Smooth muscle cell (in vitro differentiated cells): ENCODE measurements at regions not wholly inside any gene's neighbourhood (a gene's known extent, or its start where the extent isn't known, plus 50 kb on each side); places are given as distances from the start of the nearest gene placed in this dataset.

Experiments used
- DNase-seq: peaks from one replicate; lab custom pipeline; 2025; ENCODE audit not compliant: unreplicated experiment; lab: John Stamatoyannopoulos, UW
- H2AFZ ChIP-seq: fragments of 200-600 bp; sonication (generic); 2 replicates; pipeline ENCODE4 v1.6.0; 2016; ENCODE audit warnings: antibody characterized with exemption, low read depth, mild to moderate bottlenecking
- H3F3A ChIP-seq: fragments of 200-600 bp; sonication (generic); 2 replicates; pipeline ENCODE4 v1.6.0; 2017; ENCODE audit warnings: antibody characterized with exemption, low read depth
- H3K27ac ChIP-seq: fragments of 200-600 bp; sonication (generic); 2 replicates; pipeline ENCODE4 v1.5.1; 2016; ENCODE audit warnings: low read depth, mild to moderate bottlenecking
- H3K27me3 ChIP-seq: fragments of 200-600 bp; sonication (generic); 2 replicates; pipeline ENCODE4 v1.6.1; 2016; ENCODE audit warnings: low read depth, mild to moderate bottlenecking
- H3K36me3 ChIP-seq: fragments of 200-600 bp; sonication (generic); 2 replicates; pipeline ENCODE4 v1.5.1; 2016; ENCODE audit warnings: low read depth
- H3K4me1 ChIP-seq: fragments of 200-600 bp; sonication (generic); 2 replicates; pipeline ENCODE4 v1.5.1; 2016; ENCODE audit warnings: low read depth
- H3K4me2 ChIP-seq: fragments of 200-600 bp; sonication (generic); 2 replicates; pipeline ENCODE4 v1.6.0; 2016; ENCODE audit warnings: mild to moderate bottlenecking
- H3K4me3 ChIP-seq: fragments of 200-600 bp; sonication (generic); 2 replicates; pipeline ENCODE4 v1.5.1; 2016; ENCODE audit warnings: mild to moderate bottlenecking
- H3K79me2 ChIP-seq: fragments of 200-600 bp; sonication (generic); 2 replicates; pipeline ENCODE4 v1.6.0; 2016; ENCODE audit warnings: low read depth, mild to moderate bottlenecking
- H3K9ac ChIP-seq: fragments of 200-600 bp; sonication (generic); 2 replicates; pipeline ENCODE4 v1.6.0; 2016; ENCODE audit warnings: low read depth
- H3K9me3 ChIP-seq: fragments of 200-600 bp; sonication (generic); replicated peaks from 2 replicates; pipeline ENCODE4 v1.5.1; 2016; ENCODE audit warnings: low read depth
- H4K20me1 ChIP-seq: fragments of 200-600 bp; sonication (generic); 2 replicates; pipeline ENCODE4 v1.6.0; 2016; ENCODE audit warnings: low read depth
- CTCF ChIP-seq: fragments of 200-600 bp; sonication (generic); IDR thresholded peaks from 2 replicates; pipeline ENCODE4 v1.5.1; 2017; ENCODE audit warnings: borderline replicate concordance, mild to moderate bottlenecking, antibody characterized with exemption; ENCODE audit not compliant: insufficient read depth, poor library complexity, severe bottlenecking
- WGBS: methylation state at CpG from one replicate; pipeline ENCODE4 v1.1.7; 2016; ENCODE audit warnings: low lambda C conversion rate; 5-methylcytosine and 5-hydroxymethylcytosine counted together

- no peak for TF ChIP-seq CTCF
- 93% methylated on average over 4 of the region's 4 CpGs for WGBS
Observed at GRCh38 chr20:39909447-39909846, 779.6 kb downstream of the MAFB start.

DNA sequence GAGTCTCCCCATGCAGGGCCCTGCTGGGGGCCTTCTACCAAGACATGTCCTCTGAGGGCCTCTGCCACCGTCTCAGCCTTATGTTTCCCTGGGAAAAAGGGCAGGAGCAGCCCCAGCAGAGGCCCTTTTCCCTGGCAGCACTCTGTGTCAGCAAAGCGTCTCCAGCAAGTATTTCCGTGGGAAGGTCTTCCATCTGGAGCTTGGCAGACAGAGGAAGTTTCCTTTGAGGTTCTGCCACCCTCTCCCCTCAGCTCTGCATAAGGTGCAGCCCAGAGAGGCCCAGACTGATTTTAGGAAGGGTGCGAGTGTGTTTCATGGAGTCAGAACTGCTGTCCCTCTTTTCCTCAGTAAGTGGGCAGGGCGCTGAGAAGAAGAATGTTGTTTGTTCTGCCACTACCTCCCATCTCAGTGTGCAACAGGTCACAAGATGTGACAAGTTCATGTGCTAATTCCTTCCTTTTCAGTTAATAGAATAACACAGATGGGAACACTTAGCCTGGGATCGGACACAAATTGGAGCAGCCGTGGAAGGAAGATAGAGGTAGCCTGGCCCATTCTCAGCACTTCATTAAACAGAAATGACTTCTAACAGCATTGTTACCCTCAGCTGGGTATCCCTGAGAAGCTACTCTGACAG lies 784.4 kb downstream of the MAFB start:
- H3K9me3 ChIP-seq = no peaks in the 10 kb centered on the region
- no peak for DNase-seq

More at GRCh38 chr20:39909447-39909846, 779.6 kb downstream of the MAFB start:
- H4K20me1 ChIP-seq = no peaks in the 10 kb centered on the region
- no peaks in the 10 kb centered on the region for H3K9me3 ChIP-seq
- DNase-seq = no peak
- no peaks in the 10 kb centered on the region for H3K79me2 ChIP-seq
- H3K4me1 ChIP-seq = no peaks in the 10 kb centered on the region
- no peak overlapping the region for H3K4me2 ChIP-seq
- H2AFZ ChIP-seq = no peak overlapping the region
- H3K36me3 ChIP-seq = no peaks in the 10 kb centered on the region
- no peak overlapping the region for H3K4me3 ChIP-seq
- no peaks in the 10 kb centered on the region for H3F3A ChIP-seq
- H3K9ac ChIP-seq = no peak overlapping the region
- no peak overlapping the region for H3K27ac ChIP-seq
- no peaks in the 10 kb centered on the region for H3K27me3 ChIP-seq

GRCh38 chr20:39903806-39904465 lies 785.1 kb downstream of the MAFB start:
- H3K36me3 ChIP-seq = no peaks in the 10 kb centered on the region
- no peaks in the 10 kb centered on the region for H3F3A ChIP-seq
- H3K9me3 ChIP-seq = no peaks in the 10 kb centered on the region
- no peaks in the 10 kb centered on the region for H3K27me3 ChIP-seq
- H3K4me1 ChIP-seq = no peaks in the 10 kb centered on the region
- no peaks in the 10 kb centered on the region for H4K20me1 ChIP-seq
- no peak for DNase-seq
- H2AFZ ChIP-seq = peak overlapping the region; percentile 28
- no peak overlapping the region for H3K4me3 ChIP-seq
- H3K9ac ChIP-seq = no peak overlapping the region
- WGBS = 96% methylated on average over 10 of the region's 10 CpGs
- no peak overlapping the region for H3K4me2 ChIP-seq
- no peak overlapping the region for H3K27ac ChIP-seq
- TF ChIP-seq CTCF = no peak
- H3K79me2 ChIP-seq = no peaks in the 10 kb centered on the region

More for the DNA sequence above, 784.4 kb downstream of the MAFB start:
- Histone ChIP-seq H3K9ac (no peak overlapping the region), H3K36me3 (no peaks in the 10 kb centered on the region), H3K27ac (no peak overlapping the region), H2AFZ (peak overlapping the region; percentile 28), H3K4me1 (no peaks in the 10 kb centered on the region), H3K79me2 (no peaks in the 10 kb centered on the region), H3K4me3 (no peak overlapping the region), H3K4me2 (no peak overlapping the region), H3K27me3 (no peaks in the 10 kb centered on the region), H3F3A (no peaks in the 10 kb centered on the region), H4K20me1 (no peaks in the 10 kb centered on the region)
- TF ChIP-seq CTCF = no peak
- WGBS = 78% methylated on average over 7 of the region's 7 CpGs
